ENCODE measurements at regions not wholly inside any gene's neighbourhood (a gene's known extent, or its start where the extent isn't known, plus 50 kb on each side); places are given as distances from the start of the nearest gene placed in this dataset.
"Not testable (repeated sequence)": the region's sequence is repeated elsewhere in the genome, so short reads cannot be mapped to it uniquely, and the experiment has no call there.

- 49% methylated on average over 22 of the region's 22 CpGs for WGBS
- Histone ChIP-seq H3K36me3 (ENCODE audit: insufficient read depth) (no peaks in the 10 kb centered on the region), H3K27ac (ENCODE audit: low read depth) (no peak overlapping the region), H3K4me1 (ENCODE audit: insufficient read depth) (no peaks in the 10 kb centered on the region), H3K4me3 (ENCODE audit: low read depth, low read length) (no peak overlapping the region)
- DNase-seq (ENCODE audit: extremely low spot score), result peak; percentile 6
Observed at GRCh38 chr15:23797747-23798446, 110.8 kb upstream of the NDN start.

GRCh38 chr15:23801881-23802280 is 114.8 kb upstream of the NDN start:
- 68% methylated on average over 2 of the region's 2 CpGs for WGBS
- Histone ChIP-seq H3K27ac (ENCODE audit: low read depth) (no peak overlapping the region), H3K4me3 (ENCODE audit: low read depth, low read length) (no peak overlapping the region), H3K4me1 (ENCODE audit: insufficient read depth) (no peaks in the 10 kb centered on the region), H3K36me3 (ENCODE audit: insufficient read depth) (no peaks in the 10 kb centered on the region)
- DNase-seq (ENCODE audit: extremely low spot score), result no peak

GRCh38 chr15:23802896-23803435 is 115.9 kb upstream of the NDN start:
- H3K4me1 ChIP-seq (ENCODE audit: insufficient read depth); H3K36me3 ChIP-seq (ENCODE audit: insufficient read depth); DNase-seq (ENCODE audit: extremely low spot score); H3K4me3 ChIP-seq (ENCODE audit: low read depth, low read length); H3K27ac ChIP-seq (ENCODE audit: low read depth): not testable (repeated sequence)
- WGBS, result 87% methylated on average over 37 of the region's 37 CpGs

- Histone ChIP-seq H3K27ac (ENCODE audit: low read depth) (no peak overlapping the region), H3K36me3 (ENCODE audit: insufficient read depth) (no peaks in the 10 kb centered on the region), H3K4me1 (ENCODE audit: insufficient read depth) (no peaks in the 10 kb centered on the region), H3K4me3 (ENCODE audit: low read depth, low read length) (no peak overlapping the region)
- no peak for DNase-seq (ENCODE audit: extremely low spot score)
- WGBS, result 68% methylated on average over 3 of the region's 3 CpGs
Observed at GRCh38 chr15:23806980-23807379, 119.9 kb upstream of the NDN start.

- Histone ChIP-seq H3K27ac (ENCODE audit: low read depth) (no peak overlapping the region), H3K36me3 (ENCODE audit: insufficient read depth) (no peaks in the 10 kb centered on the region), H3K4me1 (ENCODE audit: insufficient read depth) (no peaks in the 10 kb centered on the region), H3K4me3 (ENCODE audit: low read depth, low read length) (no peak overlapping the region)
- DNase-seq (ENCODE audit: extremely low spot score), result no peak
- 74% methylated on average over 7 of the region's 7 CpGs for WGBS
Observed at GRCh38 chr15:23823508-23823907, 136.4 kb upstream of the NDN start.

- H3K4me3 ChIP-seq (ENCODE audit: low read depth, low read length), result no peak overlapping the region
- H3K36me3 ChIP-seq (ENCODE audit: insufficient read depth), result no peaks in the 10 kb centered on the region
- H3K4me1 ChIP-seq (ENCODE audit: insufficient read depth), result no peaks in the 10 kb centered on the region
- WGBS, result 40% methylated on average over 1 of the region's 1 CpG
- no peak overlapping the region for H3K27ac ChIP-seq (ENCODE audit: low read depth)
- DNase-seq (ENCODE audit: extremely low spot score), result no peak
Observed at GRCh38 chr15:23828786-23829185, 141.7 kb upstream of the NDN start.

- DNase-seq (ENCODE audit: extremely low spot score), result no peak
- no peaks in the 10 kb centered on the region for H3K4me1 ChIP-seq (ENCODE audit: insufficient read depth)
- no peak overlapping the region for H3K27ac ChIP-seq (ENCODE audit: low read depth)
- 82% methylated on average over 2 of the region's 2 CpGs for WGBS
- no peaks in the 10 kb centered on the region for H3K36me3 ChIP-seq (ENCODE audit: insufficient read depth)
- H3K4me3 ChIP-seq (ENCODE audit: low read depth, low read length), result no peak overlapping the region
Observed at GRCh38 chr15:23835953-23836352, 148.8 kb upstream of the NDN start.

- H3K4me1 ChIP-seq (ENCODE audit: insufficient read depth), result no peaks in the 10 kb centered on the region
- WGBS, result 46% methylated on average over 6 of the region's 6 CpGs
- H3K27ac ChIP-seq (ENCODE audit: low read depth), result no peak overlapping the region
- H3K4me3 ChIP-seq (ENCODE audit: low read depth, low read length), result no peak overlapping the region
- no peaks in the 10 kb centered on the region for H3K36me3 ChIP-seq (ENCODE audit: insufficient read depth)
- DNase-seq (ENCODE audit: extremely low spot score), result no peak
Observed at GRCh38 chr15:23839893-23840474, 152.9 kb upstream of the NDN start.

- H3K4me1 ChIP-seq (ENCODE audit: insufficient read depth), result no peaks in the 10 kb centered on the region
- H3K4me3 ChIP-seq (ENCODE audit: low read depth, low read length), result no peak overlapping the region
- H3K36me3 ChIP-seq (ENCODE audit: insufficient read depth), result no peaks in the 10 kb centered on the region
- H3K27ac ChIP-seq (ENCODE audit: low read depth), result no peak overlapping the region
- DNase-seq (ENCODE audit: extremely low spot score), result no peak
- 31% methylated on average over 3 of the region's 3 CpGs for WGBS
Observed at GRCh38 chr15:23846218-23846617, 159.1 kb upstream of the NDN start.

- no peaks in the 10 kb centered on the region for H3K36me3 ChIP-seq (ENCODE audit: insufficient read depth)
- 64% methylated on average over 6 of the region's 6 CpGs for WGBS
- DNase-seq (ENCODE audit: extremely low spot score), result no peak
- no peak overlapping the region for H3K27ac ChIP-seq (ENCODE audit: low read depth)
- H3K4me1 ChIP-seq (ENCODE audit: insufficient read depth), result no peaks in the 10 kb centered on the region
- H3K4me3 ChIP-seq (ENCODE audit: low read depth, low read length), result no peak overlapping the region
Observed at GRCh38 chr15:23850666-23851065, 163.6 kb upstream of the NDN start.

- Histone ChIP-seq H3K4me1 (ENCODE audit: insufficient read depth) (no peaks in the 10 kb centered on the region), H3K36me3 (ENCODE audit: insufficient read depth) (no peaks in the 10 kb centered on the region), H3K4me3 (ENCODE audit: low read depth, low read length) (no peak overlapping the region), H3K27ac (ENCODE audit: low read depth) (no peak overlapping the region)
- WGBS, result 50% methylated on average over 2 of the region's 2 CpGs
- DNase-seq (ENCODE audit: extremely low spot score), result no peak
Observed at GRCh38 chr15:23851921-23852320, 164.8 kb upstream of the NDN start.

GRCh38 chr15:23853286-23853685 is 166.2 kb upstream of the NDN start:
- WGBS, result 61% methylated on average over 1 of the region's 1 CpG
- Histone ChIP-seq H3K36me3 (ENCODE audit: insufficient read depth) (no peaks in the 10 kb centered on the region), H3K4me3 (ENCODE audit: low read depth, low read length) (no peak overlapping the region), H3K4me1 (ENCODE audit: insufficient read depth) (no peaks in the 10 kb centered on the region), H3K27ac (ENCODE audit: low read depth) (no peak overlapping the region)
- DNase-seq (ENCODE audit: extremely low spot score), result no peak

- no peak overlapping the region for H3K4me3 ChIP-seq (ENCODE audit: low read depth, low read length)
- 59% methylated on average over 5 of the region's 5 CpGs for WGBS
- H3K4me1 ChIP-seq (ENCODE audit: insufficient read depth), result no peaks in the 10 kb centered on the region
Observed at GRCh38 chr15:23854203-23854911, 167.3 kb upstream of the NDN start.

More at GRCh38 chr15:23854203-23854911, 167.3 kb upstream of the NDN start:
- no peaks in the 10 kb centered on the region for H3K36me3 ChIP-seq (ENCODE audit: insufficient read depth)
- no peak for DNase-seq (ENCODE audit: extremely low spot score)
- no peak overlapping the region for H3K27ac ChIP-seq (ENCODE audit: low read depth)
